ENCODE measurements at regions not wholly inside any gene's neighbourhood (a gene's known extent, or its start where the extent isn't known, plus 50 kb on each side); places are given as distances from the start of the nearest gene placed in this dataset.

DNA sequence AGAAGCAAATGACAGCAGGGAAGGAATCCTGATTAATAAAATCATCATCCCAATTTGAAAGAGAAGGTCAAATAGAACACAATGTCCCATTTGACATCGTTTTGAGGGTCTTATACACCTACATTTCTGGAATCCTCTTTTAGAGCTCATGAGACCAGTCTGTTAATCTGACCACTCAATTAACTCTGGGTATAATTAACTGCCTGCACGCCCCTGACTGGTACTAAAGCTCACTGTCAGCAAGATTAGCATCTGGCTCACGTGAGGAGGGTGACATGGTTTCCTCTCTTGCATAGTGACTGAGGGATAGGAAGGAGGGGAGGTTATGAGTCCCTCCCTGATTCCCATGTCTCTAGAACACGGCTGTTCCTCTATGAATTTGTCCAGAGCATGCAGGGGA lies 124.3 kb downstream of the ICOS start:
- TF ChIP-seq CTCF (conservative IDR thresholded peaks at IDR 0.05; ENCODE audit: low read depth in 2 of 2) (no peak), POLR2AphosphoS5 (IDR thresholded peaks at IDR 0.05; ENCODE audit: low read depth) (no peak), EZH2phosphoT487 (IDR thresholded peaks at IDR 0.05; ENCODE audit: unreplicated experiment) (no peak), JUNB (IDR thresholded peaks at IDR 0.05; ENCODE audit: unreplicated experiment) (no peak), ZNF331 (CRISPR knock-in tag; IDR thresholded peaks at IDR 0.05; ENCODE audit: low read depth) (no peak), EZH2 (IDR thresholded peaks at IDR 0.05; ENCODE audit: low read depth, unreplicated experiment) (no peak)
- TF ChIP-seq, protein P1, sequence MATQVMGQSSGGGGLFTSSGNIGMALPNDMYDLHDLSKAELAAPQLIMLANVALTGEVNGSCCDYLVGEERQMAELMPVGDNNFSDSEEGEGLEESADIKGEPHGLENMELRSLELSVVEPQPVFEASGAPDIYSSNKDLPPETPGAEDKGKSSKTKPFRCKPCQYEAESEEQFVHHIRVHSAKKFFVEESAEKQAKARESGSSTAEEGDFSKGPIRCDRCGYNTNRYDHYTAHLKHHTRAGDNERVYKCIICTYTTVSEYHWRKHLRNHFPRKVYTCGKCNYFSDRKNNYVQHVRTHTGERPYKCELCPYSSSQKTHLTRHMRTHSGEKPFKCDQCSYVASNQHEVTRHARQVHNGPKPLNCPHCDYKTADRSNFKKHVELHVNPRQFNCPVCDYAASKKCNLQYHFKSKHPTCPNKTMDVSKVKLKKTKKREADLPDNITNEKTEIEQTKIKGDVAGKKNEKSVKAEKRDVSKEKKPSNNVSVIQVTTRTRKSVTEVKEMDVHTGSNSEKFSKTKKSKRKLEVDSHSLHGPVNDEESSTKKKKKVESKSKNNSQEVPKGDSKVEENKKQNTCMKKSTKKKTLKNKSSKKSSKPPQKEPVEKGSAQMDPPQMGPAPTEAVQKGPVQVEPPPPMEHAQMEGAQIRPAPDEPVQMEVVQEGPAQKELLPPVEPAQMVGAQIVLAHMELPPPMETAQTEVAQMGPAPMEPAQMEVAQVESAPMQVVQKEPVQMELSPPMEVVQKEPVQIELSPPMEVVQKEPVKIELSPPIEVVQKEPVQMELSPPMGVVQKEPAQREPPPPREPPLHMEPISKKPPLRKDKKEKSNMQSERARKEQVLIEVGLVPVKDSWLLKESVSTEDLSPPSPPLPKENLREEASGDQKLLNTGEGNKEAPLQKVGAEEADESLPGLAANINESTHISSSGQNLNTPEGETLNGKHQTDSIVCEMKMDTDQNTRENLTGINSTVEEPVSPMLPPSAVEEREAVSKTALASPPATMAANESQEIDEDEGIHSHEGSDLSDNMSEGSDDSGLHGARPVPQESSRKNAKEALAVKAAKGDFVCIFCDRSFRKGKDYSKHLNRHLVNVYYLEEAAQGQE (IDR thresholded peaks at IDR 0.05; ENCODE audit: unreplicated experiment) = no peak
- TF ChIP-seq, protein P2, sequence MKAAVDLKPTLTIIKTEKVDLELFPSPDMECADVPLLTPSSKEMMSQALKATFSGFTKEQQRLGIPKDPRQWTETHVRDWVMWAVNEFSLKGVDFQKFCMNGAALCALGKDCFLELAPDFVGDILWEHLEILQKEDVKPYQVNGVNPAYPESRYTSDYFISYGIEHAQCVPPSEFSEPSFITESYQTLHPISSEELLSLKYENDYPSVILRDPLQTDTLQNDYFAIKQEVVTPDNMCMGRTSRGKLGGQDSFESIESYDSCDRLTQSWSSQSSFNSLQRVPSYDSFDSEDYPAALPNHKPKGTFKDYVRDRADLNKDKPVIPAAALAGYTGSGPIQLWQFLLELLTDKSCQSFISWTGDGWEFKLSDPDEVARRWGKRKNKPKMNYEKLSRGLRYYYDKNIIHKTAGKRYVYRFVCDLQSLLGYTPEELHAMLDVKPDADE (IDR thresholded peaks at IDR 0.05) = no peak

Data from GM23338 (cell line).